Cardiac septum (tissue), 1 donor: ENCODE measurements at regions not wholly inside any gene's neighbourhood (a gene's known extent, or its start where the extent isn't known, plus 50 kb on each side); places are given as distances from the start of the nearest gene placed in this dataset.

Experiments
- DNase-seq: peaks from one replicate; pipeline ENCODE4 v3.0.0-alpha.2; 2020; ENCODE audit warnings: low spot score
- intact Hi-C: fragments of 100-400 bp; cut with DNase I; formaldehyde crosslinking; loops from one replicate; pipeline ENCODE4 v1.14.0; 2022
- donor health status: DM: no; HTN: no; CAD: no.

- DNase-seq, result no peak
- intact Hi-C loops, result no loop called here
These were observed 691.0 kb upstream of the SEL1L start for GRCh38 chr14:82224610-82225009.

- no peak for DNase-seq
- intact Hi-C loops, result no loop called here
These were observed 697.1 kb upstream of the SEL1L start for GRCh38 chr14:82230748-82231147.

- DNase-seq, result no peak
- intact Hi-C loops, result no loop called here
These were observed 705.0 kb upstream of the SEL1L start for GRCh38 chr14:82238649-82239048.

GRCh38 chr14:82239223-82239622 lies 705.6 kb upstream of the SEL1L start:
- no peak for DNase-seq
- intact Hi-C loops, result no loop called here

- no peak for DNase-seq
- intact Hi-C loops, result no loop called here
These were observed 711.1 kb upstream of the SEL1L start for GRCh38 chr14:82244791-82245190.

- intact Hi-C loops, result no loop called here
- DNase-seq, result no peak
These were observed 717.8 kb upstream of the SEL1L start for GRCh38 chr14:82251494-82251893.

- no peak for DNase-seq
- intact Hi-C loops, result no loop called here
These were observed 736.6 kb upstream of the SEL1L start for GRCh38 chr14:82270286-82270685.

- DNase-seq, result no peak
- intact Hi-C loops, result no loop called here
These were observed 765.2 kb upstream of the SEL1L start for GRCh38 chr14:82298811-82299210.

- intact Hi-C loops, result no loop called here
- no peak for DNase-seq
These were observed 775.5 kb upstream of the SEL1L start for GRCh38 chr14:82309199-82309598.

GRCh38 chr14:82313889-82314288 lies 780.2 kb upstream of the SEL1L start:
- DNase-seq, result no peak
- intact Hi-C loops, result no loop called here

- intact Hi-C loops, result no loop called here
- no peak for DNase-seq
These were observed 794.8 kb upstream of the SEL1L start for GRCh38 chr14:82328442-82328841.

- intact Hi-C loops, result no loop called here
- DNase-seq, result no peak
These were observed 807.7 kb upstream of the SEL1L start for GRCh38 chr14:82341261-82341810.

- intact Hi-C loops, result no loop called here
- no peak for DNase-seq
These were observed 808.9 kb upstream of the SEL1L start for GRCh38 chr14:82342596-82342995.

- DNase-seq, result no peak
- intact Hi-C loops, result no loop called here
These were observed 811.5 kb upstream of the SEL1L start for GRCh38 chr14:82345184-82345583.

- intact Hi-C loops, result no loop called here
- no peak for DNase-seq
These were observed 820.5 kb upstream of the SEL1L start for GRCh38 chr14:82354126-82354525.

- intact Hi-C loops, result no loop called here
- no peak for DNase-seq
These were observed 825.5 kb upstream of the SEL1L start for GRCh38 chr14:82359201-82359600.

- DNase-seq, result no peak
- intact Hi-C loops, result no loop called here
These were observed 828.8 kb upstream of the SEL1L start for GRCh38 chr14:82362452-82362851.

- intact Hi-C loops, result no loop called here
- DNase-seq, result no peak
These were observed 831.8 kb upstream of the SEL1L start for GRCh38 chr14:82365471-82365870.

GRCh38 chr14:82366803-82367202 lies 833.1 kb upstream of the SEL1L start:
- no peak for DNase-seq
- intact Hi-C loops, result no loop called here

- intact Hi-C loops, result no loop called here
- no peak for DNase-seq
These were observed 845.6 kb upstream of the SEL1L start for GRCh38 chr14:82379291-82379690.

- intact Hi-C loops, result no loop called here
- DNase-seq, result no peak
These were observed 851.4 kb upstream of the SEL1L start for GRCh38 chr14:82385048-82385447.

- no peak for DNase-seq
- intact Hi-C loops, result no loop called here
These were observed 854.0 kb upstream of the SEL1L start for GRCh38 chr14:82387699-82388098.
